AG09309 (cell line): ENCODE measurements at regions not wholly inside any gene's neighbourhood (a gene's known extent, or its start where the extent isn't known, plus 50 kb on each side); places are given as distances from the start of the nearest gene placed in this dataset.

Source experiments
- DNase-seq: peaks from one replicate; pipeline ENCODE4 v3.0.0-alpha.2; 2010; ENCODE audit warnings: low read depth
- H3K4me3 ChIP-seq: 2 replicates; pipeline ENCODE4 v1.5.1; 2011; ENCODE audit warnings: mild to moderate bottlenecking, low read depth, low read length, moderate library complexity; ENCODE audit not compliant: control insufficient read depth
- TF ChIP-seq, protein P1 (sequence below): IDR thresholded peaks from 2 replicates; pipeline ENCODE4 v1.5.1; 2011; ENCODE audit warnings: mild to moderate bottlenecking, low read depth, low read length, inconsistent platforms; ENCODE audit not compliant: insufficient read depth, control insufficient read depth; ENCODE audit errors: missing control alignments

DNA sequence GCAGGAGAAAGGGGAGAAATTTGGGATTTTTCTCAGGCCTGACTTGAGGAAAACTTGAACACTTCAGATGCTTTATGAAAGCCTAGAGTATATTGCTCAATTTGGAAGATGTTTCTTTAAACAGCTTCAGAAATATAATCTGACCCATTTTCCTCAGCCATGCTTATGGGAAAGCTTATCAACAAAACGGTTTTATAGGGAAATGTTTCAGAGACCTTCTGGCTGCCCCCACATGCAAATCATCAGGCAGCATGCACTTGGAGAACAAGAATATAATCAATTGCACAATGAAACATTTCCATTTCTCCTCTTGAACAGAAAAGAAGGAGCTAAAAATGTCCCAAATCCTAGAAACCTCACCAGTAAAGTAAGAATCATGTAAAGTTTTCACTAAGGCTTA, 411.2 kb upstream of the ETAA1 start:
- H3K4me3 ChIP-seq: no peak overlapping the region
- peak; percentile 46 for DNase-seq
- TF ChIP-seq, protein P1, sequence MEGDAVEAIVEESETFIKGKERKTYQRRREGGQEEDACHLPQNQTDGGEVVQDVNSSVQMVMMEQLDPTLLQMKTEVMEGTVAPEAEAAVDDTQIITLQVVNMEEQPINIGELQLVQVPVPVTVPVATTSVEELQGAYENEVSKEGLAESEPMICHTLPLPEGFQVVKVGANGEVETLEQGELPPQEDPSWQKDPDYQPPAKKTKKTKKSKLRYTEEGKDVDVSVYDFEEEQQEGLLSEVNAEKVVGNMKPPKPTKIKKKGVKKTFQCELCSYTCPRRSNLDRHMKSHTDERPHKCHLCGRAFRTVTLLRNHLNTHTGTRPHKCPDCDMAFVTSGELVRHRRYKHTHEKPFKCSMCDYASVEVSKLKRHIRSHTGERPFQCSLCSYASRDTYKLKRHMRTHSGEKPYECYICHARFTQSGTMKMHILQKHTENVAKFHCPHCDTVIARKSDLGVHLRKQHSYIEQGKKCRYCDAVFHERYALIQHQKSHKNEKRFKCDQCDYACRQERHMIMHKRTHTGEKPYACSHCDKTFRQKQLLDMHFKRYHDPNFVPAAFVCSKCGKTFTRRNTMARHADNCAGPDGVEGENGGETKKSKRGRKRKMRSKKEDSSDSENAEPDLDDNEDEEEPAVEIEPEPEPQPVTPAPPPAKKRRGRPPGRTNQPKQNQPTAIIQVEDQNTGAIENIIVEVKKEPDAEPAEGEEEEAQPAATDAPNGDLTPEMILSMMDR: no peak

GRCh38 chr2:66987733-66988132, 409.4 kb upstream of the ETAA1 start:
- H3K4me3 ChIP-seq: no peak overlapping the region
- no peak for DNase-seq
- TF ChIP-seq, protein P1: no peak

GRCh38 chr2:66994654-66995053, 402.5 kb upstream of the ETAA1 start:
- H3K4me3 ChIP-seq: no peak overlapping the region
- TF ChIP-seq, protein P1: no peak
- no peak for DNase-seq

GRCh38 chr2:66995636-66996035, 401.5 kb upstream of the ETAA1 start:
- no peak for DNase-seq
- TF ChIP-seq, protein P1: no peak
- no peak overlapping the region for H3K4me3 ChIP-seq

DNA sequence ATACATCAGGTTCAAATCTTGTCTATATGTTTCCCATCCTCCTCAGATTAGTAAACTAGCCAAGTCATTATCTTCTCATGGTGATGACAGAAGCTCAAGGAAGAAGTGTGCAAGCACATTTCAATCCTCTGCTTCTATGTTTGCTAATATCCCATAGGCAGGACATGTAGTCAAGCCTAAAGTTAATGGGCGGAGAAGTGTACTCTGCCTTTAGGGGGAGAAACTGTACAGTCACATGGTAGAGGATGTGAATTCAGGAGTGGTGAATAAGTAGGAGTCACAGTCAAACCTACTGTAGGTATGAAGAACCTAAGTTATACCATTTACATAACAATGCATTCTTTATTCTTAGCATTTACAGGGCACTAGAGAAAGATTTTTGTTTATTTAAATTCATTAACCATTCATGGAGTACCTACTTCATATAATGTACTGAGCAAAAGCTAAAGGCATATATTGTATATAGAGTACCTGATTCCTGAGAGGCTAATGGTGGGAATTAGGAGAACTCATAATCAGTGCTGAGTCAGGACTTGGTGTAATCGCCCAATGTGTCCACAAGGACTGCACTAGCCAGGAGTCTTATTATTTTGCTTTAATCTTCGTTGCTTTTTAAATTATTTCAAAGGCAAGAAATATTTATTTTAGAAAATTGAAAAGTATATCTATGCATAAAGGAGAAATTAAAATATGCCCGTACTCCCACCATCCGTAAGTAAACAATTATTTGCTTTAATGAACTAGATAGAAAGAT, 394.3 kb upstream of the ETAA1 start:
- H3K4me3 ChIP-seq: no peak overlapping the region
- DNase-seq: no peak
- TF ChIP-seq, protein P1: no peak

- no peak for DNase-seq
- no peak overlapping the region for H3K4me3 ChIP-seq
- TF ChIP-seq, protein P1: no peak
These were observed 390.7 kb upstream of the ETAA1 start for GRCh38 chr2:67006373-67006960.
